MM.1S (cell line): ENCODE measurements at regions not wholly inside any gene's neighbourhood (a gene's known extent, or its start where the extent isn't known, plus 50 kb on each side); places are given as distances from the start of the nearest gene placed in this dataset.

Experiments used
- DNase-seq: peaks from one replicate; pipeline ENCODE4 v3.0.0-alpha.2; 2015
- H2AFZ ChIP-seq: fragments of 300-600 bp; sonication (generic); 2 replicates; pipeline ENCODE4 v1.6.0; 2016; ENCODE audit warnings: antibody characterized with exemption, low read length
- H3F3A ChIP-seq: fragments of 300-600 bp; sonication (generic); 2 replicates; pipeline ENCODE4 v1.6.1; 2016; ENCODE audit warnings: mild to moderate bottlenecking, antibody characterized with exemption, low read length, moderate library complexity, mixed read lengths; ENCODE audit not compliant: insufficient read depth
- H3K27ac ChIP-seq: fragments of 300-600 bp; sonication (generic); 2 replicates; pipeline ENCODE4 v1.5.1; 2016; ENCODE audit warnings: mild to moderate bottlenecking, low read length
- H3K27me3 ChIP-seq: fragments of 300-600 bp; sonication (generic); replicated peaks from 2 replicates; pipeline ENCODE4 v1.6.0; 2016; ENCODE audit warnings: low read length; ENCODE audit not compliant: insufficient read depth
- H3K36me3 ChIP-seq: fragments of 300-600 bp; sonication (generic); replicated peaks from 2 replicates; pipeline ENCODE4 v1.6.1; 2016; ENCODE audit warnings: mild to moderate bottlenecking, low read length, mixed read lengths; ENCODE audit not compliant: insufficient read depth
- H3K4me1 ChIP-seq: fragments of 300-600 bp; sonication (generic); 2 replicates; pipeline ENCODE4 v1.6.1; 2016; ENCODE audit warnings: low read length, mixed read lengths
- H3K4me2 ChIP-seq: fragments of 300-600 bp; sonication (generic); 2 replicates; pipeline ENCODE4 v1.6.0; 2016; ENCODE audit warnings: low read depth, low read length
- H3K4me3 ChIP-seq: fragments of 300-600 bp; sonication (generic); 2 replicates; pipeline ENCODE4 v1.5.1; 2016; ENCODE audit warnings: low read length, mixed read lengths
- H3K79me2 ChIP-seq: fragments of 300-600 bp; sonication (generic); 2 replicates; pipeline ENCODE4 v1.6.1; 2016; ENCODE audit warnings: mixed run types, low read length, mixed read lengths
- H3K9ac ChIP-seq: fragments of 300-600 bp; sonication (generic); 2 replicates; pipeline ENCODE4 v1.6.1; 2016; ENCODE audit warnings: low read length, mixed read lengths
- H3K9me2 ChIP-seq: fragments of 300-600 bp; sonication (generic); replicated peaks from 2 replicates; pipeline ENCODE4 v1.6.1; 2016; ENCODE audit warnings: mild to moderate bottlenecking, low read length, mixed read lengths; ENCODE audit not compliant: insufficient read depth
- H3K9me3 ChIP-seq: fragments of 300-600 bp; sonication (generic); replicated peaks from 2 replicates; pipeline ENCODE4 v1.6.1; 2016; ENCODE audit warnings: mild to moderate bottlenecking, low read length, mixed read lengths; ENCODE audit not compliant: insufficient read depth
- H4K20me1 ChIP-seq: fragments of 300-600 bp; sonication (generic); 2 replicates; pipeline ENCODE4 v1.6.1; 2016; ENCODE audit warnings: mild to moderate bottlenecking, low read length, moderate library complexity, mixed read lengths; ENCODE audit not compliant: insufficient read depth
- EZH2 ChIP-seq: fragments of 300-600 bp; sonication (generic); optimal IDR thresholded peaks from 2 replicates; pipeline ENCODE3; 2017; ENCODE audit warnings: low read depth, mild to moderate bottlenecking, antibody characterized with exemption, low read length, mixed read lengths
- EZH2phosphoT487 ChIP-seq: fragments of 300-600 bp; sonication (generic); IDR thresholded peaks from 2 replicates; pipeline ENCODE4 v1.6.1; 2018; ENCODE audit warnings: antibody characterized with exemption, low read length
- TF ChIP-seq, protein P1 (sequence below): fragments of 300-600 bp; sonication (generic); IDR thresholded peaks from 2 replicates; pipeline ENCODE4 v1.5.1; 2016; ENCODE audit warnings: antibody characterized with exemption, low read length, mixed read lengths

DNA sequence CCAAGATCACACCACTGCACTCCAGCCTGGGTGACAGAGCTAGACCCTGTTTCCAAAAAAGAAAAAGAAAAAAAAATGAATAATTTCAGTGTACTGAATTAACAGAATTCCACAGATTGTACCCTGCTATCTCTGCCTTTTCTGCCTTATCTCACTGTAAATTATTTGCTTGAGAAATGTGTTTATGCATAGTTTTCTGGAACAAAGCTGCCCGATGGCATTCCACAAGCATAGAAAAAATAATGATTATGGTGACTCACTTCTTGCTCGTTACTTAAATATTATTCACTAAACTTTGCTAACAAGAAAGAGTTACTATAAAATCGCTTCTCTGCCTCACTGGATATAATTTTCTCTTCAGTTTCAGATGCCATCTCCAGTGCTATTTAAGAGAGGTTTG, 88.7 kb upstream of the FAM169A start:
- Histone ChIP-seq H3K4me3 (no peak overlapping the region), H2AFZ (no peak overlapping the region), H4K20me1 (no peaks in the 10 kb centered on the region), H3K9me3 (no peaks in the 10 kb centered on the region), H3K9ac (no peak overlapping the region), H3K27ac (no peak overlapping the region), H3F3A (no peaks in the 10 kb centered on the region), H3K27me3 (no peaks in the 10 kb centered on the region), H3K4me1 (no peaks in the 10 kb centered on the region), H3K79me2 (no peaks in the 10 kb centered on the region), H3K9me2 (no peaks in the 10 kb centered on the region), H3K36me3 (no peaks in the 10 kb centered on the region), H3K4me2 (no peak overlapping the region)
- DNase-seq = no peak
- no peak for TF ChIP-seq EZH2
- no peak for TF ChIP-seq EZH2phosphoT487
- TF ChIP-seq, protein P1, sequence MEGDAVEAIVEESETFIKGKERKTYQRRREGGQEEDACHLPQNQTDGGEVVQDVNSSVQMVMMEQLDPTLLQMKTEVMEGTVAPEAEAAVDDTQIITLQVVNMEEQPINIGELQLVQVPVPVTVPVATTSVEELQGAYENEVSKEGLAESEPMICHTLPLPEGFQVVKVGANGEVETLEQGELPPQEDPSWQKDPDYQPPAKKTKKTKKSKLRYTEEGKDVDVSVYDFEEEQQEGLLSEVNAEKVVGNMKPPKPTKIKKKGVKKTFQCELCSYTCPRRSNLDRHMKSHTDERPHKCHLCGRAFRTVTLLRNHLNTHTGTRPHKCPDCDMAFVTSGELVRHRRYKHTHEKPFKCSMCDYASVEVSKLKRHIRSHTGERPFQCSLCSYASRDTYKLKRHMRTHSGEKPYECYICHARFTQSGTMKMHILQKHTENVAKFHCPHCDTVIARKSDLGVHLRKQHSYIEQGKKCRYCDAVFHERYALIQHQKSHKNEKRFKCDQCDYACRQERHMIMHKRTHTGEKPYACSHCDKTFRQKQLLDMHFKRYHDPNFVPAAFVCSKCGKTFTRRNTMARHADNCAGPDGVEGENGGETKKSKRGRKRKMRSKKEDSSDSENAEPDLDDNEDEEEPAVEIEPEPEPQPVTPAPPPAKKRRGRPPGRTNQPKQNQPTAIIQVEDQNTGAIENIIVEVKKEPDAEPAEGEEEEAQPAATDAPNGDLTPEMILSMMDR = no peak

DNA sequence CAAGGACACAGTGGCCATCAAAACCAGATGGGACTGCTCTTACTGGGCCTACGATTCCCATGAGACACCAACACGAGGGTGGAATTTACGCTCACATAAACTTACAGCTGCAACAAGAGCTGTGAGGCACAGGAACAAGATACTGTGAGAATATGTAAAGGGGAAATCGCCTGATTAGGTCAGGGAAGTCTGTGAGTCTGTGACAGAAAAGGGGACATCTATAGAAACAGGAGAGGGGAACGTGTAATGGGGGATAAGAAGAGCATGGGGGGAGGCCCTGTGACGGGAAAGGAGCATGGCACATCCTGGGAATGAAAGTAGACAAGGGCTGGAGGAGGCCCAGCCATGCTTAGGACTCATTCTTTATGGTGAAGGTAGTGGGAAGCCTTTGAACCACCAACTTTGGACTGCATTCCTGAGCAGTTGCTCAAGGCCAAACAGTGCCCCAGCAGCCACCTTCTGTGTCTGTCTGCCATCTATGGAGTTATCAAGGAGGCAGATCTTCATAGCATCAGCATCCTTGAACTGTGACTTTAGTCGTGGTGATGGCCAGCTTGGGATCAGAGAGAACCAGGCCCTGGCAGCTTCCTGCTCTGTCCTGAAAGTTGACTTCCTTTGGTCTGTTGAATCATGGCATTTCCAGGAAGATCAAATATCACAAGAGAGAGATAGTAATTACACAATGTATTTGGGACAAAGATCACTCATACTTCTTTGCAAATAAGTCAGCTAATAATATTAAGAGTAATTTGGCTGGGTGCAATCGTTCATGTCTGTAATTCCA, 87.9 kb upstream of the FAM169A start:
- no peak for DNase-seq
- Histone ChIP-seq H3F3A (no peaks in the 10 kb centered on the region), H3K27me3 (no peaks in the 10 kb centered on the region), H3K4me1 (no peaks in the 10 kb centered on the region), H3K79me2 (no peaks in the 10 kb centered on the region), H2AFZ (no peak overlapping the region), H3K4me2 (no peak overlapping the region), H3K9me2 (no peaks in the 10 kb centered on the region), H3K36me3 (no peaks in the 10 kb centered on the region), H4K20me1 (no peaks in the 10 kb centered on the region), H3K9me3 (no peaks in the 10 kb centered on the region), H3K9ac (no peak overlapping the region), H3K4me3 (no peak overlapping the region), H3K27ac (no peak overlapping the region)
- TF ChIP-seq, protein P1 = no peak
- TF ChIP-seq EZH2phosphoT487 (no peak), EZH2 (no peak)

- Histone ChIP-seq H3K4me1 (no peaks in the 10 kb centered on the region), H3K27ac (no peak overlapping the region), H3K9ac (no peak overlapping the region), H2AFZ (no peak overlapping the region), H3F3A (no peaks in the 10 kb centered on the region), H3K4me2 (no peak overlapping the region), H4K20me1 (no peaks in the 10 kb centered on the region), H3K36me3 (no peaks in the 10 kb centered on the region), H3K9me3 (no peaks in the 10 kb centered on the region), H3K4me3 (no peak overlapping the region), H3K27me3 (no peaks in the 10 kb centered on the region), H3K9me2 (no peaks in the 10 kb centered on the region), H3K79me2 (no peaks in the 10 kb centered on the region)
- no peak for DNase-seq
- TF ChIP-seq EZH2phosphoT487 (no peak), EZH2 (no peak)
- TF ChIP-seq, protein P1 = no peak
Measured at GRCh38 chr5:74953554-74953936, 87.4 kb upstream of the FAM169A start.
